ENCODE measurements at regions not wholly inside any gene's neighbourhood (a gene's known extent, or its start where the extent isn't known, plus 50 kb on each side); places are given as distances from the start of the nearest gene placed in this dataset.
"Not testable (repeated sequence)": the region's sequence is repeated elsewhere in the genome, so short reads cannot be mapped to it uniquely, and the experiment has no call there.

GRCh38 chr6:141046496-141046895 lies 1086.2 kb upstream of the GJE1 start:
- not testable (repeated sequence) for H3K4me3 ChIP-seq, H3K36me3 ChIP-seq, DNase-seq, H3K27me3 ChIP-seq
- H3K9me3 ChIP-seq = peaks cover 17% of the 10 kb centered on the region

GRCh38 chr6:141041596-141042087 lies 1091.1 kb upstream of the GJE1 start:
- Histone ChIP-seq H3K36me3 (no peaks in the 10 kb centered on the region), H3K4me3 (no peak overlapping the region), H3K27me3 (no peaks in the 10 kb centered on the region), H3K9me3 (peaks cover 5% of the 10 kb centered on the region)
- DNase-seq = no peak

GRCh38 chr6:141035312-141036200 lies 1097.2 kb upstream of the GJE1 start:
- DNase-seq = no peak
- H3K36me3 ChIP-seq = no peaks in the 10 kb centered on the region
- H3K27me3 ChIP-seq = no peaks in the 10 kb centered on the region
- H3K9me3 ChIP-seq = peaks cover 5% of the 10 kb centered on the region; the same call in 1 of the 2 replicates
- H3K4me3 ChIP-seq = no peak overlapping the region

- H3K4me3 ChIP-seq = no peak overlapping the region
- H3K36me3 ChIP-seq = no peaks in the 10 kb centered on the region
- DNase-seq = no peak
- H3K9me3 ChIP-seq = peaks cover 5% of the 10 kb centered on the region; the same call in 1 of the 2 replicates
- H3K27me3 ChIP-seq = no peaks in the 10 kb centered on the region
Measured at GRCh38 chr6:141033101-141033500, 1099.6 kb upstream of the GJE1 start.

GRCh38 chr6:141029908-141030307 lies 1102.8 kb upstream of the GJE1 start:
- Histone ChIP-seq H3K27me3 (no peaks in the 10 kb centered on the region), H3K36me3 (no peaks in the 10 kb centered on the region), H3K4me3 (no peak overlapping the region), H3K9me3 (peaks cover 5% of the 10 kb centered on the region; the same call in 1 of the 2 replicates)
- no peak for DNase-seq

DNA sequence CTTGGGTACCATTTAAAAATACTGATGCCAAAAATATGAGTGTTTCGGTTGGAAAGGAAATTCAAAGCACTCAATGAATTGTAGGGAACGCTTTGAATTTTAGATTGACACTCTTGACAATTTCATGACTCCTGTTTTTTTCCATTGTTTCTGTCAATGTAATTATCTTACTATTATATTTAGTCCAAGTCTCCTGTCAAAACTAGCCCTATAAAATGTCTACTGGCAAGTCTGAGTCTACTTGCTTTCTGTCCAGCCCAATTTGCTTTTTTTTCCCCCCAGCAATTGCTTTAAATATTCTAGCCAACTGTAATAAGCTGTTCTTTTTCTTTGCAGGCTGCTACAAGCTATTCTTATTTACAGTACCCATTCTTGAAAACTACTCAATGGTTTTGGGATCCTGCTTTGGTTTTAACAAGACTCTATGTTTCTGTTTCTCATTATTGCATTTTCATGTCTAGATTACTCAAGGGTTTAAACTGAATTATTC lies 1103.9 kb upstream of the GJE1 start:
- DNase-seq = no peak
- no peaks in the 10 kb centered on the region for H3K36me3 ChIP-seq
- H3K27me3 ChIP-seq = no peaks in the 10 kb centered on the region
- H3K4me3 ChIP-seq = no peak overlapping the region
- peaks cover 5% of the 10 kb centered on the region; the same call in 1 of the 2 replicates for H3K9me3 ChIP-seq

- H3K36me3 ChIP-seq = no peaks in the 10 kb centered on the region
- no peaks in the 10 kb centered on the region for H3K9me3 ChIP-seq
- DNase-seq = no peak
- H3K4me3 ChIP-seq = no peak overlapping the region
- H3K27me3 ChIP-seq = no peaks in the 10 kb centered on the region
Measured at GRCh38 chr6:141026504-141026903, 1106.2 kb upstream of the GJE1 start.

DNA sequence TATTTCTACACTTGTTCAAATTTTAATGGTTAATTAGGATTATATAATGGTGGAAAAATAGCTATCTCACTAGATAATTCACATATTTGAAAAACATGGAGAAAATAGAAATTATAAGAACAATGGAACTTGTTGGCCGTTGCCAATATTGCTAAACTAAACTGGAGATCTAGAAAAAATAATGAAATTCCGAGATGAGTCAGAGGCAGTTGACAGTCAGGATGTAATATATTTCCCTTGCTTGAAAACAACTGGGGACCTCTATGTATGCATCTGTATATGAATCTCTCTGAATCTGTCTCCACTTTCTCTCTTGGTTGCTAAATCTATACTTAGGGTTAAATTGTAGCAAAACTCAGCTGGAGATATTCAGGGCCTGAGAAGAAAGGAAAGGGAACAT lies 1108.2 kb upstream of the GJE1 start:
- Histone ChIP-seq H3K36me3 (no peaks in the 10 kb centered on the region), H3K4me3 (no peak overlapping the region), H3K27me3 (no peaks in the 10 kb centered on the region), H3K9me3 (no peaks in the 10 kb centered on the region; the same call in 1 of the 2 replicates)
- no peak for DNase-seq

DNA sequence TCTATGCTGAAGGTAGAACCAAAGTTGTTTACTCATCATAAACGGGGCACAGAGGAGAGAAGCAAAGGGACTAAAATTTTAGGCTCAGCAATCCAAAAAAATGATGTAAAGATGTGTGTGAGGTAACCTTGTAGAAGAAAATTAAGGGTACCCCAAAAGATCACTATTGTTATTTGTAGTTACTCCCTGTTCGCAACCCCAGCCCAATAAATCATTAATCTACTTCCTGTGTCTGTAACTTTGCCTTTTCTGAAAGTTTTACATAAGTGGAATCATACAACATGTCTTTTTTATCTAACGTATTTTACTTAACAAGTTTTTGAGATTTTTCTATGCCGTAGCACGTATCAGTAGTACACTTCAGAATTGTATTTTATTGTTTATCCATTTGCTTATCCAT lies 1114.8 kb upstream of the GJE1 start:
- Histone ChIP-seq H3K4me3 (no peak overlapping the region), H3K27me3 (no peaks in the 10 kb centered on the region), H3K36me3 (no peaks in the 10 kb centered on the region), H3K9me3 (no peaks in the 10 kb centered on the region; the same call in 1 of the 2 replicates)
- DNase-seq = no peak

DNA sequence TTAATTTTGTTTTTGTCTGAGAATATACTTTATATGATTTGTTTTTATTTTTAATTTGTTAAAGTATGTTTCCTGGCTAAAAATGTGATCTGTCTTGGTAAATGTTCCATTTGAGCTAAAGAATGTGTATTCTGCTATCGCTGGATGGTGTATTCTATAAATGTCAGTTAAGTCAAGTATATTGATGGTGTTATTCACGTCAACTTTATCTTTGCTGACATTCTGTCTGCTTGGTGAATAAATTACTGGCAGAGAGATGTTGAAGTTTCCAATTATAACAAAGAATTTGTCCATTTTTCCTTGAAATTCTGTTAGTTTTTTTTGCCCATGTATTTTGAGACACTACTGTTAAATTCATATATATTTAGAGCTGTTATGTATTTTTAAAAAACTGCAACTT lies 1131.8 kb upstream of the GJE1 start:
- Histone ChIP-seq H3K27me3 (no peaks in the 10 kb centered on the region), H3K4me3 (no peak overlapping the region), H3K36me3 (no peaks in the 10 kb centered on the region), H3K9me3 (0 out of 2 replicates have a peak, but pooled peaks cover 3% of the 10 kb centered on the region)
- DNase-seq = no peak

DNA sequence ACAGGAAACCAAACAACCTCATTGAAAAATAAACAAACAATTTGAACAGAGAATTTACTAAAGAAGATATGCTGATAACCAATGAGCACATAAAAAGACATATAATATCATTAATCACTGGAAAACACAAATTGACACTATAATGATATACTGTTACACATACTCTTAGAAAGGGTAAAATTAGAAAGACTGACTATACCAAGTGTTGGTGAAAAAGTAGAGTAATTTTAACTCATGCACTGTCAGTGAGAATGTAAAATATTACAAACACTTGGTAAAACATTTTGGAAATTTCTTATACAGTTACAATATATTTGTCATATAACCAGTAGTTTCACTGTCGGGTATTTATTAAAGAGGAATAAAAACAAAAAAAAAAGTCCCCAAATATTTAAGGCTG lies 1139.2 kb upstream of the GJE1 start:
- Histone ChIP-seq H3K9me3 (no peaks in the 10 kb centered on the region), H3K36me3 (no peaks in the 10 kb centered on the region), H3K27me3 (no peaks in the 10 kb centered on the region), H3K4me3 (no peak overlapping the region)
- DNase-seq = no peak

DNA sequence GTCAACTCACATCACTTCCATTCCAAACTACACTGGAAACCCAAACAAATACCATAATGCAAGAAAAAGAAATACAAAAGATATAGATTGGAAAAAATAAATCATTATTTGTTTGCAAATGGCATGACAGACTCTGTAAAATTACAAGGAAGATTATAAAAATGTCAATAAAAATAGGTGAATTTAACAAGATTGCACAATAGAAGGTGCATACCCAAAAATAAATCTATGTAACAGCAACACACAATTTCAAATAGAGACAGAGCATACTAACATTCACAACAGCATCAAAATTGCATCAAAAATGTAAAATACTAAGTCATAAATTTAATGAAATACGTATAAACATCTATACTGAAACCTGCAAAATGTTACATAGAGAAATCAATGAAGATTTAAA lies 1140.0 kb upstream of the GJE1 start:
- Histone ChIP-seq H3K9me3 (no peaks in the 10 kb centered on the region), H3K27me3 (no peaks in the 10 kb centered on the region), H3K36me3 (no peaks in the 10 kb centered on the region), H3K4me3 (no peak overlapping the region)
- no peak for DNase-seq

- H3K9me3 ChIP-seq = no peaks in the 10 kb centered on the region
- no peaks in the 10 kb centered on the region for H3K27me3 ChIP-seq
- H3K4me3 ChIP-seq = no peak overlapping the region
- H3K36me3 ChIP-seq = no peaks in the 10 kb centered on the region
- DNase-seq = no peak
Measured at GRCh38 chr6:140988780-140989179, 1143.9 kb upstream of the GJE1 start.

DNA sequence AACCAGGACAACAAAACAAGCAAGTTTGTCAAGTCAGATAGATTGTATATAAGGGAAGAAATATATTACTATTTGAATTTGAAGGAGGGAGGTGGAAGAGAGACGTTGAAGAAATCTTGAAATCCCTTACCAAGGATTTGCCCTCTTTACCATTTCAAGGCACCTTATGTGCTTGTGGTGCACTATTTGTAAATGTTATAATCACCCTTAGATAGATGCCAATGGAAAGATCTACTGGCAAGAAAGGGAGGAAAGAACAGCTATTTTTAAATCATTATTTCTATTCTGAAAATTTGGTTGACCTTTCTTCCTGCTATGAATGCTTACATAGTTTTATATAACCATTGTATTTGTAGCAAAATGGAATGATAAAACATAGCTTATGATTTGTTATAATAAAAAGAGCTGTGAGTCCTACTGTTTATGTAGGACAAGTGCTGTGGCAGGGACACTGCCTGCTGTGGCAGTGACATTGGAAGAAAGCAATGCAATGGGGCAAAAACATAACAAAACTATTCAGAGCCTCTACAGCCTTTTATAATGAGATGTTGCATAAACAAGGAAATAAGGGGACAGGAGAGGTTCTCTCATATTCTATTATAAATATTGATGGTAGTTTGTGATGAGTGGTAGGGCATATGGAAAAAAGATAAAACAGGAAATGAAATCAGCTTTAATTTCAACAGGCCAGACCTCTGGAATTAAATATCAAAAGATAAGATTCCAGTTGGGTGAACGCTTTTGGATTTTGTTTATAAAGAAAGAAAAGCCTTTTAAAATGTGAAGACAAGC lies 1145.2 kb upstream of the GJE1 start:
- Histone ChIP-seq H3K36me3 (no peaks in the 10 kb centered on the region), H3K27me3 (no peaks in the 10 kb centered on the region), H3K4me3 (no peak overlapping the region), H3K9me3 (no peaks in the 10 kb centered on the region)
- no peak for DNase-seq

- DNase-seq = no peak
- H3K27me3 ChIP-seq = no peaks in the 10 kb centered on the region
- H3K9me3 ChIP-seq = no peaks in the 10 kb centered on the region
- H3K36me3 ChIP-seq = no peaks in the 10 kb centered on the region
- no peak overlapping the region for H3K4me3 ChIP-seq
Measured at GRCh38 chr6:140985679-140986275, 1146.9 kb upstream of the GJE1 start.

GRCh38 chr6:140980265-140980887 lies 1152.3 kb upstream of the GJE1 start:
- no peak for DNase-seq
- peaks cover 5% of the 10 kb centered on the region; the same call in 1 of the 2 replicates for H3K9me3 ChIP-seq
- no peaks in the 10 kb centered on the region for H3K27me3 ChIP-seq
- no peaks in the 10 kb centered on the region for H3K36me3 ChIP-seq
- H3K4me3 ChIP-seq = no peak overlapping the region
